OCI-LY1 (cell line): ENCODE measurements at regions not wholly inside any gene's neighbourhood (a gene's known extent, or its start where the extent isn't known, plus 50 kb on each side); places are given as distances from the start of the nearest gene placed in this dataset.

Experiments used
- EZH2 ChIP-seq: fragments of 200-600 bp; sonication (generic), shearing (Covaris generic); IDR thresholded peaks from 2 replicates; pipeline ENCODE4 v1.8.0; 2017; ENCODE audit warnings: borderline replicate concordance, mixed run types, mild to moderate bottlenecking, antibody characterized with exemption, low read length, moderate library complexity, mixed read lengths
- TF ChIP-seq, protein P1 (sequence below): fragments of 200-600 bp; sonication (generic), shearing (Covaris generic); IDR thresholded peaks from 2 replicates; pipeline ENCODE4 v1.5.1; 2017; ENCODE audit warnings: mild to moderate bottlenecking, antibody characterized with exemption, low read length, moderate library complexity, mixed read lengths

DNA sequence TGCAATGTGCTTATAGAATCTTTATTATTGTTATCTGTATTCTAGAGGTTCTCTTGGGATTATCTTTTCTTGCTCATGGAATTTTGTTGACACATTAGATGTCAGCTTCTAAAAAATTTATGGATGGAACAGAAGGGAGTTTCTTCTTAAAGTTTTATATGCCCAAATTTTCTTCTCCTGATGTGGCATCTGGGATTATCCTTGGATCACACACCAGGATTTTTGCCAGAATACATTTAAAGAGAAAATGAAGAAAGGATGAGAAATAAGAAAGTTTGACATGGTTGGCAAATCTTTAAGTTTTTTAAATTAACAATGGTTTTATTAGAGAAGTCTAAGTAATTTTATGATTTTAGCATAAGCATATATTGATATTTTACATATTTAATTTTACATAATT lies 706.7 kb upstream of the TMEFF2 start:
- TF ChIP-seq, protein P1, sequence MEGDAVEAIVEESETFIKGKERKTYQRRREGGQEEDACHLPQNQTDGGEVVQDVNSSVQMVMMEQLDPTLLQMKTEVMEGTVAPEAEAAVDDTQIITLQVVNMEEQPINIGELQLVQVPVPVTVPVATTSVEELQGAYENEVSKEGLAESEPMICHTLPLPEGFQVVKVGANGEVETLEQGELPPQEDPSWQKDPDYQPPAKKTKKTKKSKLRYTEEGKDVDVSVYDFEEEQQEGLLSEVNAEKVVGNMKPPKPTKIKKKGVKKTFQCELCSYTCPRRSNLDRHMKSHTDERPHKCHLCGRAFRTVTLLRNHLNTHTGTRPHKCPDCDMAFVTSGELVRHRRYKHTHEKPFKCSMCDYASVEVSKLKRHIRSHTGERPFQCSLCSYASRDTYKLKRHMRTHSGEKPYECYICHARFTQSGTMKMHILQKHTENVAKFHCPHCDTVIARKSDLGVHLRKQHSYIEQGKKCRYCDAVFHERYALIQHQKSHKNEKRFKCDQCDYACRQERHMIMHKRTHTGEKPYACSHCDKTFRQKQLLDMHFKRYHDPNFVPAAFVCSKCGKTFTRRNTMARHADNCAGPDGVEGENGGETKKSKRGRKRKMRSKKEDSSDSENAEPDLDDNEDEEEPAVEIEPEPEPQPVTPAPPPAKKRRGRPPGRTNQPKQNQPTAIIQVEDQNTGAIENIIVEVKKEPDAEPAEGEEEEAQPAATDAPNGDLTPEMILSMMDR: no peak
- no peak for TF ChIP-seq EZH2
